GM19467 (cell line): ENCODE measurements at regions not wholly inside any gene's neighbourhood (a gene's known extent, or its start where the extent isn't known, plus 50 kb on each side); places are given as distances from the start of the nearest gene placed in this dataset.
"Not testable (repeated sequence)": the region's sequence is repeated elsewhere in the genome, so short reads cannot be mapped to it uniquely, and the experiment has no call there.

ENCODE experiments used
- ATAC-seq: cut with Tn5 transposase; IDR thresholded peaks from one replicate; pipeline ENCODE4 v1.9.1; 2021; ENCODE audit warnings: mild to moderate bottlenecking, moderate library complexity; ENCODE audit not compliant: unreplicated experiment

- ATAC-seq, result no peak
These were observed 174.3 kb downstream of the CPS1 start for GRCh38 chr2:210730672-210731071.

DNA sequence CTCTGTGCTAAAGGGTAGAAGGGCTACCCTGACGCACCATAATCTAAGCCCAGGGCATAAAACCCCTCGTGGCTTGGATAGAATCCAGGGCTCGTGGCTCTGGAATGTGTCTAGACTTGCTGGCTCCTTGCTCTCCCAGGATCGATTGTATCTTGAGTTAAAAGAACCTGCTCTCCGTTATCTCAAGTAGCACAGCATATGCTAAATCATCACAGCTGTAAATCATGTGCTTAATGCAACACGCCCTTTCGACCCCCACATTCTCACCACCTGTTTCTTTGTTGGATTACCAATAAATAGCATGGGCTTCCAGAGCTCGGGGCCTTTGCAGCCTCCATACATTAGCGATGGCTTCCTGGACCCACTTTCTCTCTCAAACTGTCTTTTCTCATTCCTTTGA is 190.4 kb downstream of the CPS1 start:
- not testable (repeated sequence) for ATAC-seq

DNA sequence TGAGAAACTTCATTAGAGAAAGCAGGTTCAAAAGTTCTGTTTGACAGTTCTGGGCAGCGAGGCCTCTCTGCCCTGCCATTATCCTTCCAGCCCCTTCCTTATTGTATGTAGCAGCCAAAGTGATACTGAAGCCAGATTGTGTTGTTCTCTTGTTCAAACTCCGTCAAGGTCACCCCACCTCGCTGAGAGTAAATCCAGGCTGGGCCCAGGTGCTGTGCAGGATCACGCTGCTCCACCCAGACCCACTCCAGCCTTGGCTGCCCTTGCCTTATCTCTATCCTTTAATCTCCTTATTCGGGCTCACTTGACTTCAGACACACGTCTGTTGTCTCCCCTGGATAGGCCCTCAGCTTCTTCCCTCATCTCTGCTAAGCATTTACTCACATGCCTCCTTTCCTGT is 196.1 kb downstream of the CPS1 start:
- no peak for ATAC-seq

DNA sequence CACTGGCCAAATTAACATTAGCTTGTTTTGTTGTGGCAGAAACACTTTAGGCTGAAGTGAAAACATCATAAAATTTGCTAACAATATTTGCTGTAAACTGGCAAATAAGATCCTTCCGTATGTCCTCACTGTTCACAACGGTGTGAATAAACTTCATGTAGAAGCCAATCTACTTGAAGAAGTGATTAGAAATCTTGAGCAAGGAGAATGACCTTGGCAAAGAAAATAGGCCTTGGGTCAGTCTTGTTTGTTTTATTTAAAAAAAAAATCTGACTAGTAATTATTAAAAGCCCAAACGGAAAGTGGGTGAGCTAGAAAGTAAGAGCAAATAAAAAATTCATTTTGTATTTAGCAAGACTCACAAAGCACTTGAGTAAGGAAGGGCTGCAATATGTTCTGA is 197.0 kb downstream of the CPS1 start:
- ATAC-seq, result no peak

DNA sequence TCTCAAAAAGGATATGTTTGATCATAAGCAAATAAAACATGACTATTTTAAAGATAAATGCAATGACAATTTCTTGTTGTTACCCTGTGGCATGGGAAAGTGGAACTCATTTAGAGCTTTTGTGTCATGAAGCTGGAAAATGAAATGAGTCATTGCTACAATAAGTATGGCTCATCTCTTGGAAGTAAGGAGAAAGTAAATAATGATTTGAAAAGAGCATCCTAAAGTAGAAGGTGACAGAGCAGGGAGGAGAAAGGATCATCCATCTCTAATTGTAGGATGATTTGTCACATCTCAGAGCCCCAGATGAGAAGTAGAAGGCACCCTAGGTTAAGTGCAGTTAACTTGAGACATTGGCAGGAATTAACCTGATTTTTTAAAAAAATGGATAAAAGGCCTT is 200.5 kb downstream of the CPS1 start:
- no peak for ATAC-seq

GRCh38 chr2:210762604-210763588 is 206.5 kb downstream of the CPS1 start:
- no peak for ATAC-seq

- no peak for ATAC-seq
These were observed 212.0 kb downstream of the CPS1 start for GRCh38 chr2:210768329-210768910.

DNA sequence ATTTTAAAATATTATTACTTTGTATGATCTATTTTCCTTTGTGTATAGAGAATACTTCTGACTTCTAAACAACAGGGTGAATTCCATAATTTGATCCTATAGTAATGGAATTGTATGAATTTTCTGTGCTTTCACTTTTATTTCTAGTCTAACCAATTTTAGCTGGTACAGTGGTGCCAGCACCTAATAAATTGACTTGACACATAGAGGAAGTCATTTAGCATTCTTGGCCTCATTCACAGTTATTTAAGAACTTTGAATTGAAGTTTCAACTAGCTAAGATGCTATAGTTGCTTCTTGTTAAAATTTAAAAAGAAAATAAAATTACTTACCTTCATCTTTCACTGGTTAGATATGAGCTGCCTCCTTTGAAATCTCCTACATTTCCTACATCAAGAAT is 220.4 kb downstream of the CPS1 start:
- ATAC-seq, result no peak

DNA sequence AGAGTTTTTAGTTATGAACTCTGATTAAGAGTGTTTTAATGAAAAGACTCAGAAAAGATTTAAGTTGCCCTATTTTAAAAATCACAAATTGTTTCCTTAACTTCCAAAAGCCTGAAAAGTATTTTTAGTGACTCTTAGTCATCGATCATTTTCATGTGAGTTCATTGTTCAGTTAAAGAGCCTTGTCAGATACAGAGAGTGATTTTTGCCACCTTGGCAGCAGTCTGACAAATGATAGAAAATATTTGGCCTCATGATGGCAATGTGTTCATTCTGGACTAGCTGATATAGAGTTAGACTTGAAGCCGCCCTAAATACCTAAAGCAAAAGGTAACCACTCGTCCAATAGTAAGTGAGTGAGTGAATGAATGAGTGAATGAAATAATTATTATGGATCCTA is 225.8 kb downstream of the CPS1 start:
- ATAC-seq, result no peak

DNA sequence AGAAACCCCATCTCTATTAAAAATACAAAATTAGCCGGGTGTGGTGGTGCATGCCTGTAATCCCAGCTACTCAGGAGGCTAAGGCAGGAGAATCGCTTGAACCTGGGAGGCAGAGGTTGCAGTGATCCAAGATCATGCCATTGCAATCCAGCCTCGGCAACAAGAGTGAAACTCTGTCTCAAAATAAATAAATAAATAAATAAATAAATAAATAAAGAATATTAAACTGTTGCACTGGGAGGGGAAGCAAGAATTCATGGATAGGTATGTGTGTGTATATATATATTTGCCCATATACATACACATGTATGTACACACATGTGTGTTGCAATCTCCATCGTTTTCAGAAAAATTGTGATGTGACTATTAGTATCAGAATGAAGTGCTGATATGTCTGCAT is 231.4 kb downstream of the CPS1 start:
- ATAC-seq, result not testable (repeated sequence)

DNA sequence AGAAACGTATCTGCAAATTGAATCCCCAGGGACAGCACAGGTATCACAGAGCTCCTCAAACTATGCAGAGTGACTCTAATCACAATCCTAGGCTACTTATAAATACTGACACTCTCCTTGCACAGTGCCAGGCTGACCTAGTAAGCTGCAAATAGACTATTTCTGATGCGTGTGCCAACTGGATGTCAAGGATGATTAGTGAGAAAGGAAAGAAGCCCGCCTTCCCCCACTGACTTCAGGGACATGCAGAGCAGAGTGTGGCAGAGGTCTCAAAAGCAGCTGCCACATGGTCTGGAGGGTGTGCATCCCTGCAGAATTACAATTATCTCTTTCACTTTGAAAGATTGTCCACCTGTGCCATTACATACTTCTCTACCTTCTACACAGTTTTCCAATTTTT is 235.6 kb downstream of the CPS1 start:
- no peak for ATAC-seq

DNA sequence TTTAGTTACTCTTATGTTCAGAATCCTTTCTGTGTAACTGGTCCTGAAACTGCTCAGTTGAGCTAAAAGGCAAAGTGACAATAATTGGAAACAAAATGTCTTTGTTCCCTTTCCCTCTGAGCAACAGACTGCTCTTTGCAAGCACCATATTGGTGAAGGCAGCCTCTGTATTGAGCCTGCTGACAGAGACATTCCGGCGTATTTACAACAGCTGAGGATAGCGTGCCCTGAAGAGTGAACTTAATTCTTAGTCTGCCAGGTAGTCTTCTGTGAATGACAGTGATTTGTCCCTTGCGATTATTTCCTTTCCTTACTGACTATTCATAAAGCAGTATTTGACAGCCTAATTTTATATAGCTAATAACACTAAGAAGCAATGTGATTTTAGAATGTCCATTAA is 239.1 kb downstream of the CPS1 start:
- no peak for ATAC-seq

- no peak for ATAC-seq
These were observed 241.8 kb downstream of the CPS1 start for GRCh38 chr2:210798180-210798579.

- no peak for ATAC-seq
These were observed 258.0 kb downstream of the CPS1 start for GRCh38 chr2:210814251-210815025.

GRCh38 chr2:210816769-210817168 is 260.4 kb downstream of the CPS1 start:
- ATAC-seq, result no peak

GRCh38 chr2:210818473-210818872 is 262.1 kb downstream of the CPS1 start:
- no peak for ATAC-seq

GRCh38 chr2:210833403-210833802 is 277.0 kb downstream of the CPS1 start:
- no peak for ATAC-seq

GRCh38 chr2:210839034-210839433 is 282.6 kb downstream of the CPS1 start:
- ATAC-seq, result no peak

- ATAC-seq, result no peak
These were observed 283.1 kb downstream of the CPS1 start for GRCh38 chr2:210839450-210839849.

GRCh38 chr2:210842896-210843295 is 286.5 kb downstream of the CPS1 start:
- ATAC-seq, result no peak

DNA sequence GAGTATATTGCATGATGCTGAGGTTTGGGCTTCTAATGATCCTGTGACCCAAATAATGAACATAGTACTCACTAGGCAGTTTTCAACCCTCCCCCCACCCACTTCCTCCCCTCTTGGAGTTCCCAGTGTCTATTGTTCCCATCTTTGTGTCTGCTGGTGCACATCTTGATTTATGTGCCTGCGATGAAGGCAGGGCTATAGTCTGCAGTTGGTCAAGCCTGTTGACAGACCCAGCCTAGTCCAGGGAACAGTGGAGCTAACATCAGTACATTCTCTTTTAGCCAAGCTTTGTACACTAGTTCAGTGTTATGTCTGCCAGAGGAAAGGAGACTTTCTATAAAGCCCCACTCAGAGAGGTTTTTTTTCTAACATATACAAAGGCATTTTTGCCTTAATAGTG is 287.6 kb downstream of the CPS1 start:
- ATAC-seq, result no peak

DNA sequence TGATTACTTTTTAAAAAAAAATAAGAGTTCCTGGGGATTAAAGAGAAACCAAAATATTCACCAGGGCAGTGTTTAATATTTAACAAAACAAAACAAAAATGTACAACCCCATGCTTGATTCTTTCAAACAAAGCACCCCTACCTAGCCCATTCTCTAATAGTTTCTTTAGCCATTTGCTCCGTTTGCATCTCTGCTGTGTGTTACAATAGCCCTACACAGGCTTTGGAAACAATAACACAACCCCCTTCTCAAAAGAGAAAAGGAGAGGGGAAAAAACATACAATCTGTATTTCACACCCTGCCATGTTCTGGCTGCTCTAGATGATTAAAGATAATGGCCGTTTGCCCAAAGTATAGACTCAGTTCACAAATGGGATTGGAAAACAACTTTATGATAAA is 302.9 kb downstream of the CPS1 start:
- ATAC-seq, result no peak
